Transverse colon (tissue), 3 donors: ENCODE measurements at regions not wholly inside any gene's neighbourhood (a gene's known extent, or its start where the extent isn't known, plus 50 kb on each side); places are given as distances from the start of the nearest gene placed in this dataset.
"Not testable (repeated sequence)": the region's sequence is repeated elsewhere in the genome, so short reads cannot be mapped to it uniquely, and the experiment has no call there.

ENCODE experiments used
- CTCF ChIP-seq, 5 experiments: fragments of 200-600 bp in 3 of 5; fragments of 450-650 bp in 2 of 5; sonication (generic) in 3 of 5; IDR thresholded peaks; 1 replicate in 2 of 5; 2 replicates in 3 of 5; pipeline ENCODE4 v1.5.1; 2016 to 2017; ENCODE audit warnings: antibody characterized with exemption in 5 of 5, inconsistent platforms in 3 of 5, mild to moderate bottlenecking in 2 of 5, moderate library complexity in 1 of 5
- EP300 ChIP-seq: sonication (generic); formaldehyde crosslinking; IDR thresholded peaks from one replicate; pipeline ENCODE4 v1.6.1; 2017; ENCODE audit warnings: antibody characterized with exemption, low read depth

- not testable (repeated sequence) for TF ChIP-seq CTCF (IDR thresholded peaks at IDR 0.05); EP300
Measured at GRCh38 chr1:191731608-191732302, 426.5 kb upstream of the RGS18 start.
